Mesenchymal stem cell (in vitro differentiated cells and primary cell): ENCODE measurements at regions not wholly inside any gene's neighbourhood (a gene's known extent, or its start where the extent isn't known, plus 50 kb on each side); places are given as distances from the start of the nearest gene placed in this dataset.
A peak's percentile ranks its signal among the peaks of the same experiment; 100 is the strongest.
"Not testable (repeated sequence)": the region's sequence is repeated elsewhere in the genome, so short reads cannot be mapped to it uniquely, and the experiment has no call there.

ENCODE experiments used
- DNase-seq: peaks from one replicate; pipeline ENCODE4 v3.0.0-alpha.2; 2013
- H2AFZ ChIP-seq: one replicate; pipeline ENCODE4 v1.6.1; 2013; ENCODE audit warnings: low read depth, mild to moderate bottlenecking, control low read depth, inconsistent platforms, low read length, moderate library complexity
- H2AK5ac ChIP-seq: 2 replicates; pipeline ENCODE4 v1.6.1; 2013; ENCODE audit warnings: low read length, moderate library complexity, mild to moderate bottlenecking, inconsistent platforms; ENCODE audit not compliant: severe bottlenecking
- H2BK120ac ChIP-seq: one replicate; pipeline ENCODE4 v1.6.1; 2013; ENCODE audit warnings: low read depth, mild to moderate bottlenecking, inconsistent platforms, low read length, moderate library complexity
- H2BK12ac ChIP-seq, 2 experiments: one replicate each; pipeline ENCODE4 v1.6.1; 2013; ENCODE audit warnings: inconsistent platforms in 2 of 2, low read length in 2 of 2, mild to moderate bottlenecking in 2 of 2, moderate library complexity in 2 of 2, control low read depth in 1 of 2
- H2BK15ac ChIP-seq: one replicate; pipeline ENCODE4 v1.6.1; 2013; ENCODE audit warnings: mild to moderate bottlenecking, low read depth, inconsistent platforms; ENCODE audit not compliant: poor library complexity, severe bottlenecking
- H2BK5ac ChIP-seq: 2 replicates; pipeline ENCODE4 v1.6.1; 2013; ENCODE audit warnings: low read depth, mild to moderate bottlenecking, low read length, control low read depth, inconsistent platforms; ENCODE audit not compliant: poor library complexity, severe bottlenecking
- H3K14ac ChIP-seq, 2 experiments: one replicate each; pipeline ENCODE4 v1.6.1; 2013; ENCODE audit warnings: inconsistent platforms in 2 of 2, low read length in 2 of 2, control low read depth in 1 of 2, mild to moderate bottlenecking in 1 of 2, moderate library complexity in 1 of 2
- H3K18ac ChIP-seq, 2 experiments: one replicate each; pipeline ENCODE4 v1.6.1; 2013; ENCODE audit warnings: inconsistent platforms in 2 of 2, low read length in 2 of 2, control low read depth in 1 of 2, low read depth in 1 of 2, mild to moderate bottlenecking in 1 of 2
- H3K23ac ChIP-seq, 2 experiments: one replicate each; pipeline ENCODE4 v1.6.1; 2013; ENCODE audit warnings: inconsistent platforms in 2 of 2, low read length in 2 of 2, mild to moderate bottlenecking in 2 of 2, moderate library complexity in 2 of 2, control low read depth in 1 of 2
- H3K27ac ChIP-seq: 2 replicates; pipeline ENCODE4 v1.5.1; 2013; ENCODE audit warnings: mild to moderate bottlenecking, moderate library complexity, low read length, control low read depth, inconsistent platforms; ENCODE audit not compliant: poor library complexity, severe bottlenecking
- H3K27me3 ChIP-seq, 2 experiments: 2 replicates each; pipeline versions ENCODE4 v1.6.1 to v1.7.0; 2013; ENCODE audit warnings: low read length in 2 of 2, mild to moderate bottlenecking in 2 of 2, moderate library complexity in 2 of 2, control low read depth in 1 of 2, inconsistent platforms in 1 of 2; ENCODE audit not compliant: control insufficient read depth in 1 of 2, insufficient read depth in 1 of 2
- H3K36me3 ChIP-seq, 2 experiments: 2 replicates each; pipeline versions ENCODE4 v1.6.1 to v1.7.0; 2013; ENCODE audit warnings: low read length in 2 of 2, control low read depth in 1 of 2, inconsistent platforms in 1 of 2, low read depth in 1 of 2, mild to moderate bottlenecking in 1 of 2; ENCODE audit not compliant: insufficient read depth in 2 of 2, control insufficient read depth in 1 of 2
- H3K4ac ChIP-seq, 2 experiments: one replicate each; pipeline ENCODE4 v1.6.1; 2013; ENCODE audit warnings: inconsistent platforms in 2 of 2, low read length in 2 of 2, mild to moderate bottlenecking in 2 of 2, moderate library complexity in 2 of 2, control low read depth in 1 of 2, low read depth in 1 of 2
- H3K4me1 ChIP-seq: 2 replicates; pipeline ENCODE4 v1.6.1; 2013; ENCODE audit warnings: low read depth, low read length, control low read depth; ENCODE audit not compliant: control insufficient read depth, insufficient read depth
- H3K4me2 ChIP-seq: 2 replicates; pipeline ENCODE4 v1.6.1; 2013; ENCODE audit warnings: low read length, mild to moderate bottlenecking, inconsistent platforms; ENCODE audit not compliant: poor library complexity, severe bottlenecking
- H3K4me3 ChIP-seq, 2 experiments: 2 replicates each; pipeline versions ENCODE4 v1.5.1 to v1.7.0; 2013; ENCODE audit warnings: low read length in 2 of 2, mild to moderate bottlenecking in 2 of 2, control low read depth in 1 of 2, low read depth in 1 of 2; ENCODE audit not compliant: insufficient read depth in 1 of 2
- H3K79me1 ChIP-seq: replicated peaks from 2 replicates; pipeline ENCODE4 v1.6.1; 2013; ENCODE audit warnings: mild to moderate bottlenecking, control low read depth, low read length, inconsistent platforms; ENCODE audit not compliant: poor library complexity, severe bottlenecking
- H3K9ac ChIP-seq: 2 replicates; pipeline ENCODE4 v1.7.0; 2013; ENCODE audit warnings: mild to moderate bottlenecking, low read length, moderate library complexity
- H3K9me3 ChIP-seq: 2 replicates; pipeline ENCODE4 v1.7.0; 2013; ENCODE audit warnings: mild to moderate bottlenecking, low read length; ENCODE audit not compliant: control insufficient read depth
- H4K8ac ChIP-seq: one replicate; pipeline ENCODE4 v1.6.1; 2013; ENCODE audit warnings: inconsistent platforms, mild to moderate bottlenecking, low read length, moderate library complexity
- H4K91ac ChIP-seq: one replicate; pipeline ENCODE4 v1.6.1; 2013; ENCODE audit warnings: mild to moderate bottlenecking, low read length, inconsistent platforms
- WGBS: methylation state at CpG from one replicate; pipeline ENCODE4 v1.1.7; 2013; ENCODE audit warnings: mixed read lengths; 5-methylcytosine and 5-hydroxymethylcytosine counted together

DNA sequence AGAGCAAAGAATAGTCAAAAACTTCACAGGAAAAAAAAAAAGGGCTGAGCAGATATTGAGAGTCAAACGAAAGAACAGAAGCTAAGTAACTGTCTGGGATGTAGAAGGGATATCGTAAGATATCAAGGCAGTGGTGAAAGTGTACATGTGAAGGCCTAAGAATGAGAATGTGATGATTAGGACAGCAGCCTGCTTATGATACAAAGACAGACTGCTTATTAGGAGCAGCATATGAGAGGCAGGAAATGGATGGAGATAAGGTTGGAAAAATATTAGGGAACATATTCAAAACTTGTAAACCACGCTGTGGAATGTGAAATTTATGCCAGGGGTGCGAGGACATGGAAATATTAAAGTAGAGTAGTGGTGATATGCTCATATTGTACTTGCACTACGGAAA, 133.1 kb upstream of the FAM174A start:
- H3K14ac ChIP-seq: no peak overlapping the region
- no peak overlapping the region for H3K27ac ChIP-seq
- no peak overlapping the region for H3K4me3 ChIP-seq
- H3K9ac ChIP-seq: no peak overlapping the region
- H3K36me3 ChIP-seq: no peaks in the 10 kb centered on the region
- no peak overlapping the region for H3K4me2 ChIP-seq
- H2BK12ac ChIP-seq: no peak overlapping the region
- no peak overlapping the region for H2BK5ac ChIP-seq
- H3K27me3 ChIP-seq: no peaks in the 10 kb centered on the region
- no peak overlapping the region for H3K18ac ChIP-seq
- H2AFZ ChIP-seq: no peak overlapping the region
- H2AK5ac ChIP-seq: no peak overlapping the region
- no peak overlapping the region for H3K23ac ChIP-seq
- no peak overlapping the region for H2BK15ac ChIP-seq
- 68% methylated on average over 5 of the region's 5 CpGs for WGBS
- no peaks in the 10 kb centered on the region for H3K9me3 ChIP-seq
- H3K79me1 ChIP-seq: no peaks in the 10 kb centered on the region
- H4K8ac ChIP-seq: no peak overlapping the region
- no peak overlapping the region for H3K4ac ChIP-seq
- no peak for DNase-seq
- no peaks in the 10 kb centered on the region for H3K4me1 ChIP-seq
- H2BK120ac ChIP-seq: no peak overlapping the region
- H4K91ac ChIP-seq: no peak overlapping the region

DNA sequence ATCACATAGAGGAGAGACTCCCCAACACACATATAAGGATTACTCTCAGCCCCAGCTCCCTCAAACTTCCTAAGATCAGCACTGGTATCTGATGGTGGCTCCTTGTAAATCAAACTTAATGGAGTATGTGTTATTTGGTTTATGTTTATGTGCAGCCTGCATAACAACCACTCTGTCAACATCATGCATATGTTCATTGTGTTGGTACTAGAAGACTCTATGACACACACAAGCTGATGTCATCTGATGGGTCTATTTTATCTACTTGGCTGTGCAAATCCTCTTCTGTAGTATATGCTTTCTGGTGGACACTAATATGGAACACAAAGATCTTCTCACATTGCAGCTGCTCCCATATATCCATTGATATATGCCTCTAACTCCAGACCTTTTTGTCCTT, 134.0 kb upstream of the FAM174A start:
- Histone ChIP-seq H3K9ac (no peak overlapping the region), H2BK12ac (no peak overlapping the region), H2AK5ac (no peak overlapping the region), H3K23ac (no peak overlapping the region), H3K18ac (no peak overlapping the region), H3K27me3 (no peaks in the 10 kb centered on the region), H3K27ac (no peak overlapping the region), H3K79me1 (no peaks in the 10 kb centered on the region), H2BK5ac (no peak overlapping the region), H3K4me3 (no peak overlapping the region), H3K36me3 (no peaks in the 10 kb centered on the region), H3K14ac (no peak overlapping the region), H2BK120ac (no peak overlapping the region), H4K91ac (no peak overlapping the region), H2BK15ac (no peak overlapping the region), H3K9me3 (no peaks in the 10 kb centered on the region), H2AFZ (no peak overlapping the region), H3K4me2 (no peak overlapping the region), H3K4ac (no peak overlapping the region), H3K4me1 (no peaks in the 10 kb centered on the region), H4K8ac (no peak overlapping the region)
- peak; percentile 9 for DNase-seq

DNA sequence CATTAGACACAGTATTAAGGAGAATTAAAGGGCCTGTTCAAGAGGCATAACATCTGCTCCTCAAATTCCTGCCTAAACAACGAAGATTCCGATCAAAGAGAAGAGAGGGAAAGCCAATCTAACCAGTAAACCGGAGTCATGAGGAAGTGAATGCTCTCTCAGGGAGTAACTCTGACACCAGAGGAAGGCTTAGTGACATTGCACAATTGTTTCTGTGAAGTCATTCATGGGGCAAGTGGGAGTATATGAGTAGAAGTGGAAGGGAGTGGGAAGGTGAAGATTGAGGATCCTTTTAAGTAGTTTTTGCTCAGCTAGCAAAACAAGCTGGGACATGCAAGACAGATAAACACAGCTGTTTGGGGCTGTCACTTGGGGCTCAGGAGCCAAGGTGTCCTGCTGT, 136.4 kb upstream of the FAM174A start:
- H2AFZ ChIP-seq, H3K14ac ChIP-seq, H3K9me3 ChIP-seq, H3K18ac ChIP-seq, DNase-seq, H2BK5ac ChIP-seq, H3K4me3 ChIP-seq, H3K79me1 ChIP-seq, H4K8ac ChIP-seq, H4K91ac ChIP-seq, H2BK120ac ChIP-seq, H3K27me3 ChIP-seq, H2BK12ac ChIP-seq, H3K4me2 ChIP-seq, H3K4me1 ChIP-seq, H3K27ac ChIP-seq, H2BK15ac ChIP-seq, H3K36me3 ChIP-seq, H3K4ac ChIP-seq, H3K23ac ChIP-seq, H3K9ac ChIP-seq, H2AK5ac ChIP-seq: not testable (repeated sequence)
- 100% methylated on average over 1 of the region's 3 CpGs for WGBS

DNA sequence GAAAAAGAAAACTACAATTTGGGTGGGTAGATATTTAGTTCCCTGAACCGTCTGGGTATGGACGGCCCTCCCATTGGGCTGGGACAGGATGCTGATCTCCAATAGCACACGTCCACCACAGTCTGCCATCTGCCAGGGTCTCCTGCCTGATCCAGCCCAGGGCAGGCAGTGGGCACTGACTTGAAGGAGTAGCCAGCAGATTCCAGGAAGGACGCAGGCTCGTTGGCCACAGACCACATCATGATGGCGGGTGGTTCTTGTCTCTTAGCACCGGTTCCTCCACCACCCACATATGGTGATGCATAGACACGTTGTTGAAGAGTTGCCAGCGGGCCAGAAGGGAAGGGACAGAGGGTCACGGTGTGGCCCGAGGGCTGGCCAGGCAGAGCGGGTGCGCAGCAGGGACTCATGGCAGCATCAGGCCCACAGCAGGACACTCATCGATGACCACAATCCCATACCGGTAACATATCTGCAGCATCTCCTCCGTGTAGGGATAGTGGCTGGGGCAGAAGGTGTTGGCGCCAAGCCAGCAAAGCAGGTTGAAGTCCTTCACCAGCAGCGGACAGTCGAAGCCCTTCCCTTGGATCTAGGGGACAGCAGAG, 155.8 kb upstream of the FAM174A start:
- not testable (repeated sequence) for H3K9me3 ChIP-seq, H3K79me1 ChIP-seq, H3K4me1 ChIP-seq, H3K9ac ChIP-seq, H3K27me3 ChIP-seq, H3K4me2 ChIP-seq, H2AFZ ChIP-seq, H2BK12ac ChIP-seq, H2BK5ac ChIP-seq, H3K18ac ChIP-seq, H2BK15ac ChIP-seq, H3K14ac ChIP-seq, H3K4me3 ChIP-seq, H4K91ac ChIP-seq, H3K36me3 ChIP-seq, H2BK120ac ChIP-seq, H2AK5ac ChIP-seq, DNase-seq, H3K23ac ChIP-seq, H3K27ac ChIP-seq, H4K8ac ChIP-seq, H3K4ac ChIP-seq
- WGBS: 97% methylated on average over 7 of the region's 19 CpGs
